GM13976 (cell line): ENCODE measurements at regions not wholly inside any gene's neighbourhood (a gene's known extent, or its start where the extent isn't known, plus 50 kb on each side); places are given as distances from the start of the nearest gene placed in this dataset.

Experiments used
- DNase-seq: peaks from one replicate; pipeline ENCODE4 v3.0.0; 2012; ENCODE audit warnings: low spot score
- in situ Hi-C: fragments of 300-500 bp; cut with MboI; formaldehyde crosslinking; loops from one replicate; pipeline ENCODE4 v1.12.0; 2022; ENCODE audit warnings: low sequenced_read_pairs, mixed read lengths, inconsistent platforms; ENCODE audit not compliant: unreplicated experiment
- TF ChIP-seq, protein P1 (sequence below): IDR thresholded peaks from 2 replicates; pipeline ENCODE4 v1.5.1; 2012; ENCODE audit warnings: borderline replicate concordance, mild to moderate bottlenecking; ENCODE audit not compliant: insufficient read depth; ENCODE audit errors: extremely low read depth, missing control alignments, control extremely low read depth

DNA sequence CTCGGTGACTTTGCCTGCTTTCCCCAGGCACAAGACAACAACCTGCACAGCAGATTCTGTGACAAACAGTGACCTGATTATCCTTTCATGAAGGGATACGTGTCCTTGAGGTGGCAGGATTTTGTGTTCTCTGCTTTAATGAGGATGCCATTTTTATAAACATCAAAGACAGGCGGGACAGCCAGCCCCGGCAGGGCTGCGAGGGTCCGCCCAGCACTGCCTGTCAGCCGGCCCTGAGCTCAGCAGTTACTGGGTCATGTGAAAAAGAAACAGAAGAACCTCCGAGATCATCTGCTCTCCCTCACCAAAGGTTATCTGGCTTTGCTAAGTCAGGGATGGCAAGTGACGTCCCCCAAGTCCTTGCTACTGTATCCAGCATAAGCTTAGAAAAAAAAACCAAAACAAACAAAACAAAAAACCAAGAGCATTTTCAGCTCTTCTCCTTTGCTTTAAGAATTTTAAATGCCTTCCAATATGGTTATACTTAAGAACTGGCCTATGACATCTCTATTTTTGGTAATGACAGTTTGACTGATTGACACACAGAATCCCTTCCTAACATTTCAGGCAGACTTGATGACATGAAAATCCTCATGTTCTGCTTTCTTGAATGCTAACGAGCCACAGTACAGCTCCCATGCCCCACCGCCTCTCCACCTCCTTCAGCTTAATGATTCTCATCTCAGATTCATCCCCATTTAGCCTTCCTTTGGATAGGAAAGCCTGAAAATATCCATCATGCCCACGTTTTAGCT lies 666.6 kb upstream of the ARGLU1 start:
- TF ChIP-seq, protein P1, sequence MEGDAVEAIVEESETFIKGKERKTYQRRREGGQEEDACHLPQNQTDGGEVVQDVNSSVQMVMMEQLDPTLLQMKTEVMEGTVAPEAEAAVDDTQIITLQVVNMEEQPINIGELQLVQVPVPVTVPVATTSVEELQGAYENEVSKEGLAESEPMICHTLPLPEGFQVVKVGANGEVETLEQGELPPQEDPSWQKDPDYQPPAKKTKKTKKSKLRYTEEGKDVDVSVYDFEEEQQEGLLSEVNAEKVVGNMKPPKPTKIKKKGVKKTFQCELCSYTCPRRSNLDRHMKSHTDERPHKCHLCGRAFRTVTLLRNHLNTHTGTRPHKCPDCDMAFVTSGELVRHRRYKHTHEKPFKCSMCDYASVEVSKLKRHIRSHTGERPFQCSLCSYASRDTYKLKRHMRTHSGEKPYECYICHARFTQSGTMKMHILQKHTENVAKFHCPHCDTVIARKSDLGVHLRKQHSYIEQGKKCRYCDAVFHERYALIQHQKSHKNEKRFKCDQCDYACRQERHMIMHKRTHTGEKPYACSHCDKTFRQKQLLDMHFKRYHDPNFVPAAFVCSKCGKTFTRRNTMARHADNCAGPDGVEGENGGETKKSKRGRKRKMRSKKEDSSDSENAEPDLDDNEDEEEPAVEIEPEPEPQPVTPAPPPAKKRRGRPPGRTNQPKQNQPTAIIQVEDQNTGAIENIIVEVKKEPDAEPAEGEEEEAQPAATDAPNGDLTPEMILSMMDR: no peak
- no peak for DNase-seq
- in situ Hi-C loops: loop anchor here (25.0 kb wide), 1 partner anchor 428 kb away; no protein-coding TSS in a partner anchor

DNA sequence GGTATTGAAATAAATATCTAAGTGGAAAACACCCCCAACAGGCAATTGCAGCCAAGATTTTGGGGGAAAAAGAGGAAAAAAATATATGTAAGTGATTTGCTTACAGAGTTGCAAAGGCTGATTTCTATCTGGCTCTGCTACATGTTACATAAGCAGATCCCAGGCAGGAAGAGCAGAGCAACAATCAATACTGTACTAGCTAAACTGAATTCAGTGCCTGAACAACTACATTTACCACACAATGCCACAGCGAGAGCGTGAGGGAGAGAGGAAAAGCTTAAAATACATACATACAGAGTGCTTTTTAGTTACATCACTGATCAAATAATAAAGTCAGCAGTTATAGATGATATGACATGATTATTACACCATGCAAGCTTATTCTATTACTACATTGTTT lies 665.6 kb upstream of the ARGLU1 start:
- TF ChIP-seq, protein P1: no peak
- in situ Hi-C loops: loop anchor here (25.0 kb wide), 1 partner anchor 429 kb away; no protein-coding TSS in a partner anchor
- DNase-seq: no peak

DNA sequence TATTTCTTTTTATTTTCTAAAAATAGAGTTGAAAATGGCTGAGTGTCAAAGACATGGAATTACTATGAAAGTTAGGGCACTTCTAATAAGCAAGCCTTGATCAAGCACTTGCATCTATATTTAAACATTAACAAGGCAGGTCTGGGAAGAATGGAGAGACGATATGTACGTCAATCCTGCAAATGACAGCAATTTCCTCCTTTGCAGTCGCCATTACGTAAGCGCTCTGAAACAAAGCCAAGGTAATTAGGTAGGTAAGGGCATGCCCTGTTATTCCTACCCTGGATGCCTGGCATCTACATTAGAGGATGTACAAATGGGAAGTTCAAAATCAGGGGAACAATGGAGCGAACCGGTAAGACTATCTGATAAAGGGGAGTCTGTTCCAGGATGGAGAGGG lies 664.0 kb upstream of the ARGLU1 start:
- in situ Hi-C loops: loop anchor here (25.0 kb wide), 1 partner anchor 430 kb away; no protein-coding TSS in a partner anchor
- DNase-seq: no peak
- TF ChIP-seq, protein P1: no peak

DNA sequence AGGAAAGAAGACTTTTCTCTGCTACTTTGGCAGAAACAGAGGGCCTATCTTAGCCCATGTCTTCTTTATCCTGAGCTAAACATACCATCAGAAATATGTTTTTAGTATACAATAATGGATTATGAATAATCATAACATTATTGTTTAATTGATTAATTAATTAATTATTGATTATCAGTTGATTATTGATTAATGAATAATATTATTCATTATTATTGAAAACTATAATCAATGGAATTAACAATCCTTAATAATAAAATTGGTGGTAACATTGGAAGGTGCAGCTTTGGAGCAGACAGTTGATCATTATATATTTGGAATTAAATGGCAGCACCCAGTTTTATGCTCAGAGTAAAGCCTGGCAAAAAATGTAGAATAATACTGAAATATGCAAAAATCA lies 655.9 kb upstream of the ARGLU1 start:
- no peak for DNase-seq
- in situ Hi-C loops: loop anchor here (25.0 kb wide), 1 partner anchor 938 kb away; no protein-coding TSS in a partner anchor

DNA sequence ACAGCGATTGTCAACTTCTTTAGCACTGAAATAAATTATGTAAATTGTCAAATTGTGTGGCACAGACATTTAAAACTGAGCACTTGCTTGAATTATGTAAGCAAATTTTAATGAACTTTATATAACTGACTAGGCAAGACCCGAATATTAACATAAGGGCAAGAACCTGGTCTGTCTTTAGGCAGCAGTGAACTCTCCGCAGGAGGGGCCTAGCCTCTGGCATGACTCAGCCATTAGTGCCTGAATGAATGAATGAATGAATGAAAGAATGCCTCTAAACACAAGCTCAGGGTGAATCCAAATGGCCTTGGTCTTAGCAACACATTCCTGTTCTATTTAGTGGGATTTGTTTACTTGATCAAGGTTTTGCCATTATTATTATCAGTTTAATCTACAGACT lies 654.7 kb upstream of the ARGLU1 start:
- DNase-seq: no peak
- TF ChIP-seq, protein P1: no peak
- in situ Hi-C loops: loop anchor here (25.0 kb wide), 1 partner anchor 940 kb away; no protein-coding TSS in a partner anchor

More for the DNA sequence above, 655.9 kb upstream of the ARGLU1 start:
- TF ChIP-seq, protein P1: no peak

DNA sequence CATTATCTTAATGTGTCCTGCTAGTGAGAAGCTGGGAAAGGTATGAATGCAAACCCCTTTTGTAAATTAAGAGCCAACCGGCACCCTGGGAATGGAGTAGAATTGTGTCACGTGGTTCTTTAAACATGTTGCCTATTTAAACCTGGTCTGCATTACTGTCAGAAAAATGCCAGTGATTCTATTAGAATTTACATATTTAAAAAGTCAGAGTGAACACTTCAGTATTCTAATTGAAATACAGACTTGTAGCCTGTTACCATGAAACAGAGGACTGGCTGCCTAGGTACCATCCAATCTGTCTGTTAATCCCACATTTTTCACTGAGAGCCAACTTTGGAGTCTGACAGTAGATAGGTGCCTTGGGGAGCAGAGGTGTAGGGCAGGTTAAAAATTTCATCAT lies 652.3 kb upstream of the ARGLU1 start:
- DNase-seq: no peak
- in situ Hi-C loops: loop anchor here (25.0 kb wide), 1 partner anchor 942 kb away; no protein-coding TSS in a partner anchor
- TF ChIP-seq, protein P1: no peak

DNA sequence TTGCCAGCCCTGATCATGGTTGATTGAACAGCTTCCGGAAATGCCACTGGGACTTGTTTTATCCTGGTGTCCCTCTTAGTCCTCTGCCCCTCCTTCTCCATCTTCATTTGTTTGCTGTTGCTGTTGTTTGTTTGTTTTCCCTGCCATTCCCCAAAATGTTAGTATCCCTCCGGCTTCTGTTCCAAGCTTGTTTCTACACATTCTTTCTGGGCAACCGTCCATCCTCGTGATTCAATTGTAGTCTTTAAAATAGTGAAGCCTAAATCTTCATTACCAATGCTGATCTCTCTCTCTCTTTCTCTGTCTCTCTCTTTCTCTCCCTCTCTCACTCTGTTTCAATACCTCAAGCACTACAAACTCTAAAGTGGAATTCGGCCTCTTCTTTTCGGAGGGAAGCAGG lies 649.3 kb upstream of the ARGLU1 start:
- TF ChIP-seq, protein P1: no peak
- in situ Hi-C loops: loop anchor here (25.0 kb wide), 1 partner anchor 945 kb away; no protein-coding TSS in a partner anchor
- no peak for DNase-seq
